Panc1 (cell line): ENCODE measurements at regions not wholly inside any gene's neighbourhood (a gene's known extent, or its start where the extent isn't known, plus 50 kb on each side); places are given as distances from the start of the nearest gene placed in this dataset.

Experiments used
- ATAC-seq: fragments of 200-7000 bp; cut with Tn5 transposase; 2 replicates; pipeline ENCODE4 v1.9.1; 2020; ENCODE audit warnings: mild to moderate bottlenecking, moderate library complexity
- BruUV-seq: library from RNA; stranded (reverse); fragments of 400-500 nt; replicated peaks from 2 replicates; lab custom pipeline; 2021; lab: Mats Ljungman, UMichigan
- CTCF ChIA-PET: fragments of 300-600 bp; sonication (Branson Sonifier 250); formaldehyde crosslinking; loops from one replicate; lab custom pipeline; 2022; ENCODE audit warnings: antibody characterized with exemption; lab: Charles Lee
- POLR2A ChIA-PET: fragments of 300-600 bp; sonication (Branson Sonifier 250); formaldehyde crosslinking; loops from one replicate; lab custom pipeline; 2022; ENCODE audit warnings: antibody characterized with exemption; lab: Charles Lee
- DNase-seq: peaks from one replicate; pipeline ENCODE4 v3.0.0-alpha.2; 2010; ENCODE audit warnings: low read depth, low spot score
- H3K27ac ChIP-seq: 2 replicates; pipeline ENCODE4 v1.5.1; 2011; ENCODE audit warnings: mild to moderate bottlenecking, low read length, inconsistent platforms
- H3K27me3 ChIP-seq: fragments of 200-500 bp; sonication (Bioruptor generic); 2 replicates; pipeline ENCODE4 v1.6.0; 2014; ENCODE audit warnings: low read length, inconsistent platforms; ENCODE audit not compliant: control insufficient read depth, insufficient read depth
- H3K36me3 ChIP-seq: fragments of 200-500 bp; sonication (Bioruptor generic); 2 replicates; pipeline ENCODE4 v1.5.1; 2014; ENCODE audit warnings: inconsistent platforms, mild to moderate bottlenecking, low read length, moderate library complexity; ENCODE audit not compliant: control insufficient read depth, insufficient read depth
- H3K4me1 ChIP-seq: 2 replicates; pipeline ENCODE4 v1.5.1; 2011; ENCODE audit warnings: inconsistent platforms, mild to moderate bottlenecking, low read length, moderate library complexity; ENCODE audit not compliant: control insufficient read depth, insufficient read depth
- H3K4me3 ChIP-seq, 2 experiments: 2 replicates each; pipeline ENCODE4 v1.5.1; 2011 to 2012; ENCODE audit warnings: low read depth in 2 of 2, low read length in 2 of 2, mild to moderate bottlenecking in 2 of 2, inconsistent platforms in 1 of 2, moderate library complexity in 1 of 2
- H3K9me3 ChIP-seq: fragments of 200-500 bp; sonication (Bioruptor generic); 2 replicates; pipeline ENCODE4 v1.5.1; 2014; ENCODE audit warnings: low read depth, mild to moderate bottlenecking, inconsistent platforms, low read length, moderate library complexity; ENCODE audit not compliant: control insufficient read depth, insufficient read depth
- POLR2AphosphoS5 ChIP-seq: IDR thresholded peaks from 2 replicates; pipeline ENCODE4 v1.6.1; 2012; ENCODE audit warnings: mild to moderate bottlenecking, low read depth, low read length, moderate library complexity
- REST ChIP-seq, 2 experiments: IDR thresholded peaks; 2 replicates each; pipeline ENCODE4 v1.6.1; 2011 to 2012; ENCODE audit warnings: low read depth in 2 of 2, control low read depth in 1 of 2, low read length in 1 of 2, mild to moderate bottlenecking in 1 of 2, moderate library complexity in 1 of 2; ENCODE audit not compliant: insufficient read depth in 1 of 2
- SIN3A ChIP-seq: IDR thresholded peaks from 2 replicates; pipeline ENCODE4 v1.6.1; 2012; ENCODE audit warnings: low read depth, mild to moderate bottlenecking, low read length, moderate library complexity, borderline replicate concordance; ENCODE audit not compliant: insufficient read depth
- TCF7L2 ChIP-seq: IDR thresholded peaks from 2 replicates; pipeline ENCODE4 v1.6.1; 2011; ENCODE audit warnings: mild to moderate bottlenecking, low read depth, low read length, inconsistent platforms
- in situ Hi-C: cut with HindIII; loops from 2 replicates; pipeline ENCODE4 v1.10.0; 2016; ENCODE audit warnings: low sequenced_read_pairs, low pct_unique_long_range_greater_than_20kb
- intact Hi-C: fragments of 100-400 bp; cut with micrococcal nuclease; formaldehyde crosslinking; loops from one replicate; pipeline ENCODE4 v1.10.0; 2022; ENCODE audit not compliant: unreplicated experiment
- TF ChIP-seq, protein P1 (sequence below): fragments of 450-650 bp; IDR thresholded peaks from 2 replicates; pipeline ENCODE4 v1.5.1; 2017; ENCODE audit warnings: mild to moderate bottlenecking

- CTCF ChIA-PET: no interaction called here
These were observed 495.6 kb downstream of the DNAH5 start for GRCh38 chr5:13448843-13449242.

GRCh38 chr5:13439430-13439829 is 505.1 kb downstream of the DNAH5 start:
- H3K4me3 ChIP-seq: no peak overlapping the region
- TF ChIP-seq POLR2AphosphoS5 (no peak), SIN3A (no peak), TCF7L2 (no peak), REST (IDR thresholded peaks at IDR 0.05; ENCODE audit: insufficient read depth in 1 of 2, low read depth in 2 of 2, low read length in 1 of 2) (no peak)
- TF ChIP-seq, protein P1, sequence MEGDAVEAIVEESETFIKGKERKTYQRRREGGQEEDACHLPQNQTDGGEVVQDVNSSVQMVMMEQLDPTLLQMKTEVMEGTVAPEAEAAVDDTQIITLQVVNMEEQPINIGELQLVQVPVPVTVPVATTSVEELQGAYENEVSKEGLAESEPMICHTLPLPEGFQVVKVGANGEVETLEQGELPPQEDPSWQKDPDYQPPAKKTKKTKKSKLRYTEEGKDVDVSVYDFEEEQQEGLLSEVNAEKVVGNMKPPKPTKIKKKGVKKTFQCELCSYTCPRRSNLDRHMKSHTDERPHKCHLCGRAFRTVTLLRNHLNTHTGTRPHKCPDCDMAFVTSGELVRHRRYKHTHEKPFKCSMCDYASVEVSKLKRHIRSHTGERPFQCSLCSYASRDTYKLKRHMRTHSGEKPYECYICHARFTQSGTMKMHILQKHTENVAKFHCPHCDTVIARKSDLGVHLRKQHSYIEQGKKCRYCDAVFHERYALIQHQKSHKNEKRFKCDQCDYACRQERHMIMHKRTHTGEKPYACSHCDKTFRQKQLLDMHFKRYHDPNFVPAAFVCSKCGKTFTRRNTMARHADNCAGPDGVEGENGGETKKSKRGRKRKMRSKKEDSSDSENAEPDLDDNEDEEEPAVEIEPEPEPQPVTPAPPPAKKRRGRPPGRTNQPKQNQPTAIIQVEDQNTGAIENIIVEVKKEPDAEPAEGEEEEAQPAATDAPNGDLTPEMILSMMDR: no peak
- no peaks in the 10 kb centered on the region for H3K9me3 ChIP-seq
- no peaks in the 10 kb centered on the region; the same call in 1 of the 2 replicates for H3K36me3 ChIP-seq
- ChIA-PET CTCF (no interaction called here), POLR2A (no interaction called here)
- DNase-seq (no peak), ATAC-seq (no peak)
- H3K4me1 ChIP-seq: no peaks in the 10 kb centered on the region; the same call in 1 of the 2 replicates
- H3K27me3 ChIP-seq: no peaks in the 10 kb centered on the region
- BruUV-seq: no TSS peak
- no peak overlapping the region for H3K27ac ChIP-seq
- in situ Hi-C loops: no loop called here
- intact Hi-C loops: no loop called here

More at GRCh38 chr5:13448843-13449242, 495.6 kb downstream of the DNAH5 start:
- no peak for DNase-seq
- intact Hi-C loops: no loop called here
- Histone ChIP-seq H3K36me3 (no peaks in the 10 kb centered on the region; the same call in 1 of the 2 replicates), H3K27ac (no peak overlapping the region), H3K9me3 (no peaks in the 10 kb centered on the region), H3K4me1 (no peaks in the 10 kb centered on the region), H3K4me3 (no peak overlapping the region), H3K27me3 (no peaks in the 10 kb centered on the region; the same call in 1 of the 2 replicates)
- POLR2A ChIA-PET: no interaction called here
- in situ Hi-C loops: no loop called here
- no peak for TF ChIP-seq REST (IDR thresholded peaks at IDR 0.05; ENCODE audit: insufficient read depth in 1 of 2, low read depth in 2 of 2, low read length in 1 of 2)
- no peak for TF ChIP-seq POLR2AphosphoS5
- TF ChIP-seq SIN3A: no peak
- TF ChIP-seq TCF7L2: no peak
- TF ChIP-seq, protein P1: no peak
- ATAC-seq: no peak
- no TSS peak for BruUV-seq
